ENCODE measurements at regions not wholly inside any gene's neighbourhood (a gene's known extent, or its start where the extent isn't known, plus 50 kb on each side); places are given as distances from the start of the nearest gene placed in this dataset.

DNA sequence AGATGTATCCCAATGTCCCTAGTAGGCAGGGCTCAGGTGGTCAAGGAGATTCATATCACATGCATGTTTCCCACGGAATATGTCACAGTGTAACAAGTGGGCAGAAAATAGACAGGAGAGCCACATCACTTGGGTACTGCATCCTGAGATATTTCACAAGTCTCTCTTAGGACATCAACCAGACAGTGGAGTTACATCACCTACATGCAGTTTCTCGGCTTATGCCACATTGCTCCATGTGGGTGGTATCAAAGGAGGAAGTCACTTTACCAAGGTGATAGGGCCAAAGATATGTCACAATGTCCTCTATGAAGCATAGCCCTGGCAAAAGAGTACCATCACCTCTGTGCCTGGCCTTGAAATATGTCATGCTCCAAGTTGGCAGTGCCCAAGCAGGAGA lies 1056.7 kb upstream of the AMELY start:
- intact Hi-C loops (cut with micrococcal nuclease): no loop called here
- no CpG with 5 or more reads among the region's 2 CpGs for WGBS (ENCODE audit: insufficient coverage)
- H3K4me3 Mint-ChIP-seq: no peak overlapping the region
- no peaks in the 10 kb centered on the region for H3K27me3 Mint-ChIP-seq (ENCODE audit: low read depth in 3 of 3)
- H3K27ac Mint-ChIP-seq: no peak overlapping the region
- H3K27me3 ChIP-seq (ENCODE audit: control insufficient read depth in 2 of 2, insufficient read depth in 2 of 2, low read length in 2 of 2): no peaks in the 10 kb centered on the region
- no peaks in the 10 kb centered on the region for H3K9me3 ChIP-seq (replicated peaks in 1 of 2; ENCODE audit: control insufficient read depth in 1 of 2, insufficient read depth in 1 of 2, low read length in 2 of 2)
- no peak overlapping the region for H3K4me2 ChIP-seq (replicated peaks; ENCODE audit: extremely low read depth, low read length, poor library complexity, severe bottlenecking)
- peaks cover 0 to 1% (median 0%) of the 10 kb centered on the region in 7 donors for H3K9me3 Mint-ChIP-seq
- H3K36me3 ChIP-seq (replicated peaks in 1 of 2; ENCODE audit: control insufficient read depth in 1 of 2, insufficient read depth in 2 of 2, low read length in 2 of 2): no peaks in the 10 kb centered on the region
- TF ChIP-seq CTCF (IDR thresholded peaks at IDR 0.05): no peak
- H2AFZ ChIP-seq (ENCODE audit: insufficient read depth, low read depth, low read length, poor library complexity, severe bottlenecking): no peak overlapping the region
- DNase-seq: no peak
- H3K4me1 Mint-ChIP-seq: no peaks in the 10 kb centered on the region
- H3K4me1 ChIP-seq (ENCODE audit: control insufficient read depth in 1 of 2, insufficient read depth in 2 of 2, low read length in 2 of 2): no peaks in the 10 kb centered on the region
- H3K79me2 ChIP-seq (ENCODE audit: insufficient read depth, low read length): no peaks in the 10 kb centered on the region
- no peaks in the 10 kb centered on the region for H4K20me1 ChIP-seq (ENCODE audit: insufficient read depth, low read length)
- no peak overlapping the region for H3K9ac ChIP-seq (ENCODE audit: insufficient read depth, low read length, poor library complexity, severe bottlenecking)
- H3K27ac ChIP-seq (ENCODE audit: low read depth in 1 of 2, low read length in 2 of 2): no peak overlapping the region
- no peaks in the 10 kb centered on the region for H3K36me3 Mint-ChIP-seq
- H3K4me3 ChIP-seq (replicated peaks in 1 of 3; ENCODE audit: low read depth in 2 of 3, low read length in 3 of 3): no peak overlapping the region

DNA sequence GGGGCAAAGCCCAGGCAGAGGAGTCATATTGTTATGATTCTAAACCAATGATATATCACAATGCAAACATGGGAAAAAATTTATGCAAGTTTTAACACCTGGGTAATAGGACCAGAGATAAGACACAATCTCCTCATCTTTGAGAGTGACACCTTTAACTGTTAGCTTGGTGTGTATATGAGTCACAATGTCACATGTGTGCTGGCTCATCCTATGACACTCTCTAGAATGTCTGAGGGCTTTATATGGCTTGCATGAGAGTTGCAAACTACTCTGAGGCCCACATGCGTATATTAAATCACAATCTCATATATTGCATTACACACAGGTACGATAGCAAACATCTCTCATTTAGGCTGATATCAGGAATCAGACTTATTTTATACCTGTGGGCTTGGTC lies 1055.4 kb upstream of the AMELY start:
- no peak for DNase-seq
- H3K4me3 ChIP-seq (replicated peaks in 1 of 3; ENCODE audit: low read depth in 2 of 3, low read length in 3 of 3): no peak overlapping the region
- intact Hi-C loops (cut with micrococcal nuclease): no loop called here
- no peak overlapping the region for H3K27ac Mint-ChIP-seq
- H3K36me3 Mint-ChIP-seq: no peaks in the 10 kb centered on the region
- no peak overlapping the region for H3K9ac ChIP-seq (ENCODE audit: insufficient read depth, low read length, poor library complexity, severe bottlenecking)
- no peaks in the 10 kb centered on the region for H3K27me3 ChIP-seq (ENCODE audit: control insufficient read depth in 2 of 2, insufficient read depth in 2 of 2, low read length in 2 of 2)
- H3K27ac ChIP-seq (ENCODE audit: low read depth in 1 of 2, low read length in 2 of 2): no peak overlapping the region
- no peak for TF ChIP-seq CTCF (IDR thresholded peaks at IDR 0.05)
- H2AFZ ChIP-seq (ENCODE audit: insufficient read depth, low read depth, low read length, poor library complexity, severe bottlenecking): no peak overlapping the region
- no peaks in the 10 kb centered on the region for H3K79me2 ChIP-seq (ENCODE audit: insufficient read depth, low read length)
- H3K4me3 Mint-ChIP-seq: no peak overlapping the region
- no peaks in the 10 kb centered on the region for H3K4me1 ChIP-seq (ENCODE audit: control insufficient read depth in 1 of 2, insufficient read depth in 2 of 2, low read length in 2 of 2)
- H3K27me3 Mint-ChIP-seq (ENCODE audit: low read depth in 3 of 3): no peaks in the 10 kb centered on the region
- H3K36me3 ChIP-seq (replicated peaks in 1 of 2; ENCODE audit: control insufficient read depth in 1 of 2, insufficient read depth in 2 of 2, low read length in 2 of 2): no peaks in the 10 kb centered on the region
- H3K4me1 Mint-ChIP-seq: no peaks in the 10 kb centered on the region
- WGBS (ENCODE audit: insufficient coverage): no CpG with 5 or more reads among the region's 2 CpGs
- no peaks in the 10 kb centered on the region for H4K20me1 ChIP-seq (ENCODE audit: insufficient read depth, low read length)
- H3K9me3 ChIP-seq (replicated peaks in 1 of 2; ENCODE audit: control insufficient read depth in 1 of 2, insufficient read depth in 1 of 2, low read length in 2 of 2): no peaks in the 10 kb centered on the region
- H3K4me2 ChIP-seq (replicated peaks; ENCODE audit: extremely low read depth, low read length, poor library complexity, severe bottlenecking): no peak overlapping the region
- peaks cover 0 to 3% (median 0%) of the 10 kb centered on the region in 7 donors for H3K9me3 Mint-ChIP-seq

All from CD14-positive monocyte (primary cell).